ENCODE measurements at regions not wholly inside any gene's neighbourhood (a gene's known extent, or its start where the extent isn't known, plus 50 kb on each side); places are given as distances from the start of the nearest gene placed in this dataset.

- FAIRE-seq (no peak), DNase-seq (ENCODE audit: insufficient read length, low spot score) (no peak)
- no peak for TF ChIP-seq POLR2A (IDR thresholded peaks at IDR 0.05; ENCODE audit: low read depth, low read length)
Measured at GRCh38 chr16:85428168-85428898, 184.8 kb upstream of the GSE1 start.

- no peak for DNase-seq (ENCODE audit: insufficient read length, low spot score)
- TF ChIP-seq POLR2A (IDR thresholded peaks at IDR 0.05; ENCODE audit: low read depth, low read length): no peak
- no peak for FAIRE-seq
Measured at GRCh38 chr16:85428899-85429775, 184.0 kb upstream of the GSE1 start.

GRCh38 chr16:85429776-85430522 is 183.2 kb upstream of the GSE1 start:
- no peak for DNase-seq (ENCODE audit: insufficient read length, low spot score)
- no peak for FAIRE-seq
- TF ChIP-seq POLR2A (IDR thresholded peaks at IDR 0.05; ENCODE audit: low read depth, low read length): no peak

- no peak for FAIRE-seq
- no peak for TF ChIP-seq POLR2A (IDR thresholded peaks at IDR 0.05; ENCODE audit: low read depth, low read length)
- DNase-seq (ENCODE audit: insufficient read length, low spot score): no peak
Measured at GRCh38 chr16:85430523-85431421, 182.3 kb upstream of the GSE1 start.

GRCh38 chr16:85431431-85432124 is 181.5 kb upstream of the GSE1 start:
- FAIRE-seq: no peak
- no peak for DNase-seq (ENCODE audit: insufficient read length, low spot score)
- TF ChIP-seq POLR2A (IDR thresholded peaks at IDR 0.05; ENCODE audit: low read depth, low read length): no peak

- DNase-seq (ENCODE audit: insufficient read length, low spot score): no peak
- FAIRE-seq: no peak
- TF ChIP-seq POLR2A (IDR thresholded peaks at IDR 0.05; ENCODE audit: low read depth, low read length): no peak
Measured at GRCh38 chr16:85432606-85433005, 180.5 kb upstream of the GSE1 start.

- no peak for FAIRE-seq
- DNase-seq (ENCODE audit: insufficient read length, low spot score): no peak
- no peak for TF ChIP-seq POLR2A (IDR thresholded peaks at IDR 0.05; ENCODE audit: low read depth, low read length)
Measured at GRCh38 chr16:85433477-85433876, 179.6 kb upstream of the GSE1 start.

GRCh38 chr16:85435286-85435685 is 177.8 kb upstream of the GSE1 start:
- no peak for FAIRE-seq
- no peak for DNase-seq (ENCODE audit: insufficient read length, low spot score)
- no peak for TF ChIP-seq POLR2A (IDR thresholded peaks at IDR 0.05; ENCODE audit: low read depth, low read length)

- FAIRE-seq: no peak
Measured at GRCh38 chr16:85435700-85436099, 177.4 kb upstream of the GSE1 start.

GRCh38 chr16:85436207-85436606 is 176.9 kb upstream of the GSE1 start:
- DNase-seq (ENCODE audit: insufficient read length, low spot score): no peak
- no peak for FAIRE-seq
- no peak for TF ChIP-seq POLR2A (IDR thresholded peaks at IDR 0.05; ENCODE audit: low read depth, low read length)

More at GRCh38 chr16:85435700-85436099, 177.4 kb upstream of the GSE1 start:
- DNase-seq (ENCODE audit: insufficient read length, low spot score): no peak
- no peak for TF ChIP-seq POLR2A (IDR thresholded peaks at IDR 0.05; ENCODE audit: low read depth, low read length)

- DNase-seq (ENCODE audit: insufficient read length, low spot score) (no peak), FAIRE-seq (no peak)
- TF ChIP-seq POLR2A (IDR thresholded peaks at IDR 0.05; ENCODE audit: low read depth, low read length): no peak
Measured at GRCh38 chr16:85436636-85437165, 176.4 kb upstream of the GSE1 start.
